ENCODE measurements at regions not wholly inside any gene's neighbourhood (a gene's known extent, or its start where the extent isn't known, plus 50 kb on each side); places are given as distances from the start of the nearest gene placed in this dataset.
A peak's percentile ranks its signal among the peaks of the same experiment; 100 is the strongest.
"Not testable (repeated sequence)": the region's sequence is repeated elsewhere in the genome, so short reads cannot be mapped to it uniquely, and the experiment has no call there.

GRCh38 chr11:23314162-23314561 is 453.9 kb upstream of the CCDC179 start:
- no peak overlapping the region for H3K27ac ChIP-seq
- no peak for DNase-seq (ENCODE audit: low read depth, low spot score)

- no peak overlapping the region for H3K27ac ChIP-seq
- no peak for DNase-seq (ENCODE audit: low read depth, low spot score)
Observed at GRCh38 chr11:23315286-23315685, 455.0 kb upstream of the CCDC179 start.

DNA sequence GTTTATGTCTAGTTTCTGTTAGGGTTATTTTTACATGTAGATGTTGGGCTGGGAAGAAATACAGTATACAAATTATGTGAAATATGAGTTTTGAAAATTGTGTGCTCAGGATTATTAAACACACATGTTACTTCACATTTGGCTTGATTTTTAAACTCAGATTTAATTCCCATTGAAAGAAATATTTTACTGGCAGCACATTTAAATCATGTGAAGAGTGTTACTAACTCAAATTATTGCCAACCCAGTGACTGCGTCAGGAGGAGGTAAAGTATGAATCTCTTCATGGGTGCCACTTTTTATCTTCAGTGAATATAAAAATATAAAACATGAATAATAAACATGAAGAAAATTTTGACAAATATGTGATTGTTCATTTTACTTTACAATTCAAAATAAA is 457.5 kb upstream of the CCDC179 start:
- no peak for DNase-seq (ENCODE audit: low read depth, low spot score)
- peak overlapping the region; percentile 72 for H3K27ac ChIP-seq

- H3K27ac ChIP-seq = peak overlapping the region; percentile 72
- DNase-seq (ENCODE audit: low read depth, low spot score) = peak; percentile 41
Observed at GRCh38 chr11:23318670-23319069, 458.4 kb upstream of the CCDC179 start.

- no peak for DNase-seq (ENCODE audit: low read depth, low spot score)
- H3K27ac ChIP-seq = no peak overlapping the region
Observed at GRCh38 chr11:23320131-23320530, 459.9 kb upstream of the CCDC179 start.

DNA sequence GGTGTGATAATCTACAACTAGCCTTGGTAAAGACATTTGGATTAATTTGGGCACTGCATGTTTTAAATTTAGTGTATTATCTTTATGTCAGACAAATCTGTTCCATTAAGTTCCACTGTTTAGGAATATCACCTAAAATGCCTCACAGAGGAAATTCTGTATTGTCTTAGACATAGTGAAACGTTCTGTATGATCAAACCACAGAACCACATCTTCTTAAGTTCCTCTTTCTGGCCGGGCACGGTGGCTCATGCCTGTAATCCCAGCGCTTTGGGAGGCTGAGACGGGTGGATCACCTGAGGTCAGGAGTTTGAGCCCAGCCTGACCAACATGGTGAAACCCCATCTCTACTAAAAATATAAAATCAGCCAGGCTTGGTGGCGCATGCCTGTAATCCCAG is 475.3 kb upstream of the CCDC179 start:
- not testable (repeated sequence) for DNase-seq (ENCODE audit: low read depth, low spot score); H3K27ac ChIP-seq

DNA sequence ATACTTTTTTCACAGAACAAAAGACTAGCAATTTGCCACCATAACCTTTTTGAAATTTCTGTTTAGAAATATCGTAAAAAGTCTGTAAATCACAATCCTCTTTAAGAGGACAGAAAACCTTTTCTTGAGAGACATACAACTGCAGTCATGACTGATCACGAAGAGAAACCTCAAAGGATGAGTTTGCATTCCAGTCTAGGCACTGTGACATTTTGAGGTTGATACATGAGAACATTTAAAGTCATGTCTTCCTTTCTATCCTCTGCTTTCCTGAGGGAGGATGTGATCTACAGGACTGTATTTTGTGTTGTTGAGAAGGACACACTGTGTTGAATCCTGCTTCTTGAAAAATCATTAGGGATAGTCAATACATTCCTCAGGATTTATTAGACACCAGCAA is 476.7 kb upstream of the CCDC179 start:
- no peak for DNase-seq (ENCODE audit: low read depth, low spot score)
- no peak overlapping the region for H3K27ac ChIP-seq

DNA sequence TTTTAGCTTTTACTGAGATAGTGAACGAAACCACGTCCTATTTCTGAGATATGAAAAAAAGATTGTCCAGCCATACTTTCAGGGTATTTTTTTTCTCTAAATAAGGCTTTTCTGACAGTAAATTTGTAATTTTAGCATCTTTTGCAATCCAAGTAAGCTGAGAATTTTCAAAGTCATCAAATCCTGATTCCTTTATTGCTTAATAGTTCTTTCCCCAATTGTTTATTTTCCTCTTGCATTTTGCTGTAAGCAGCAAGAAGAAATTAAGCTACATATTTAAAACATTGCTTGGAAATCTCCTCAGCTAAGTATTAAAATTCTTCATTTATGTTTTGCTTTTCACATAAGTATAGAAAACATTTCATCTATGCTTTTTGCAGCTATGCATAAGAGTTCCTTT is 493.3 kb upstream of the CCDC179 start:
- no peak for DNase-seq (ENCODE audit: low read depth, low spot score)

GRCh38 chr11:23359297-23359696 is 499.0 kb upstream of the CCDC179 start:
- DNase-seq (ENCODE audit: low read depth, low spot score) = peak; percentile 87
- H3K27ac ChIP-seq = peak overlapping the region; percentile 33

More for the DNA sequence above, 493.3 kb upstream of the CCDC179 start:
- H3K27ac ChIP-seq = no peak overlapping the region

GRCh38 chr11:23364076-23364475 is 503.8 kb upstream of the CCDC179 start:
- no peak overlapping the region for H3K27ac ChIP-seq
- peak; percentile 31 for DNase-seq (ENCODE audit: low read depth, low spot score)

- H3K27ac ChIP-seq = no peak overlapping the region
- peak; percentile 68 for DNase-seq (ENCODE audit: low read depth, low spot score)
Observed at GRCh38 chr11:23370580-23371275, 510.5 kb upstream of the CCDC179 start.

- no peak for DNase-seq (ENCODE audit: low read depth, low spot score)
- H3K27ac ChIP-seq = no peak overlapping the region
Observed at GRCh38 chr11:23377909-23378308, 517.6 kb upstream of the CCDC179 start.

GRCh38 chr11:23391031-23391430 is 530.8 kb upstream of the CCDC179 start:
- no peak overlapping the region for H3K27ac ChIP-seq
- no peak for DNase-seq (ENCODE audit: low read depth, low spot score)

GRCh38 chr11:23398052-23398451 is 537.8 kb upstream of the CCDC179 start:
- no peak overlapping the region for H3K27ac ChIP-seq
- no peak for DNase-seq (ENCODE audit: low read depth, low spot score)

GRCh38 chr11:23399995-23400394 is 539.7 kb upstream of the CCDC179 start:
- DNase-seq (ENCODE audit: low read depth, low spot score) = no peak
- H3K27ac ChIP-seq = no peak overlapping the region

GRCh38 chr11:23403210-23404185 is 543.2 kb upstream of the CCDC179 start:
- DNase-seq (ENCODE audit: low read depth, low spot score) = no peak
- no peak overlapping the region for H3K27ac ChIP-seq

DNA sequence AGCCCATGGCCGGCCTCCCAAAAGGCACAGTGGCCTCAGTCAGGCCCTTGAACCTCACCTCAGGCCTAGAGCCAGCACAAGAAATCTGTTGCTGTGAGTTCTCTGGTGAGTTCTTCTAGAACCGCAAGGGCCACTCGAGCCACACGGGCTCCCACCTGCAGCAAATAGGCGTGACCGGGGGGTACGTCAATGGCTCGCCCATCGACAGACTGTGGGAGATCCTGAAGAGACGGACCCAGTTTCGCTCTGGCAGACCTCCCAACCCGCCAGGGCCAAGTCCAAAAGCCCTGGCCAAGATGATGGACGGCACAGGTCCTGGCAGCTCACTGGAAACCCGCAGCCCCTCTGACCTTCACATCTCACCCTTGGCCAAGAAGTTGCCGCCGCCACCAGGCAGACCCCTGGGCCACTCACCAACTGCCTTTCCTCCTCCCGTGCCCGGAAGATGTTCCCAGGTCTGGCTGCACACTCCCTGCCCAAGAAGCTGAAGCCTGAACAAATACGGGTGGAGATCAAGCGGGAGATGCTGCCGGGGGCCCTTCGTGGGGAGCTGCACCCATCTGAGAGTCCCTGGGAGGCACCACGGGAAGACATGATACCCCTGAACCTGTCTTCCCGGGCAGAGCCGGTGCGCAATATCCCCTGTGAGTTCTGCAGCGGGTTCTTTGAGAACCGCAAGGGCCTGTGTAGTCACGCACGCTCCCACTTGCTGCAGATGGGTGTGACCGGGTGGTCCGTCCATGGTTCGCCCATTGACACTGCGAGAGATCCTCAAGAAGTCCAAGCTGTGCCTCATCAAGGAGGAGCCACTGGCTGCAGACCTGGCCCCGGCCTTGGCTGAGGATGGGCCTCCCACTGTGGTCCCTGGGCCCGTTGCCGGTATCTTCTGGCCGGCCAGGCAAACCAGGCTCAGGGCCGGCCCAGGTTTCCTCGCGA is 544.2 kb upstream of the CCDC179 start:
- DNase-seq (ENCODE audit: low read depth, low spot score) = no peak
- no peak overlapping the region for H3K27ac ChIP-seq

DNA sequence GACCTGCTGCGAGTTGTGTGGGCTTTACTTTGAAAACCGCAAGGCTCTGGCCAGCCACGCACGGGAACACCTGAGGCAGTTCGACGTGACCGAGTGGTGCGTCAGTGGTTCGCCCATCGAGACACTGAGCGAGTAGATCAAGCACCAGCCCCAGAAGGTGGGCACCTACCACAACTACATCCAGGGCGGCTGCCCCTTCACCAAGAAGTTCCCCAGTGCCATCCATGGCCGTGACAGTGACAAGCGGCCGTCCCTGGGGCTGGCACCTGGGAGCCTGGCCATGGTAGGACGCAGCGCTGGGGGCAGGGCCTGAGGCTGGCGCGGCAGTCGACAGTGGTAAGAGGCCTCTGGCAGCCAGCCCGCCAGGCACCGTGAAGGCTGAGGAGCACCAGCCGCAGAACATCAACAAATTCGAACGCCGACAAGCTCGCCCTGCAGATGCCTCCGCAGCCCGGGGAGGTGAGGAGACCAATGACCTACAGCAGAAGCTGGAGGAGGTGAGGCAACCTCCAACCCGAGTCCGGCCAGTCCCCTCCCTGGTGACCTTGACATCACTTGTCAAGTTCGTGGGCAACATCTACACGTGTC is 545.2 kb upstream of the CCDC179 start:
- H3K27ac ChIP-seq = no peak overlapping the region
- DNase-seq (ENCODE audit: low read depth, low spot score) = no peak

DNA sequence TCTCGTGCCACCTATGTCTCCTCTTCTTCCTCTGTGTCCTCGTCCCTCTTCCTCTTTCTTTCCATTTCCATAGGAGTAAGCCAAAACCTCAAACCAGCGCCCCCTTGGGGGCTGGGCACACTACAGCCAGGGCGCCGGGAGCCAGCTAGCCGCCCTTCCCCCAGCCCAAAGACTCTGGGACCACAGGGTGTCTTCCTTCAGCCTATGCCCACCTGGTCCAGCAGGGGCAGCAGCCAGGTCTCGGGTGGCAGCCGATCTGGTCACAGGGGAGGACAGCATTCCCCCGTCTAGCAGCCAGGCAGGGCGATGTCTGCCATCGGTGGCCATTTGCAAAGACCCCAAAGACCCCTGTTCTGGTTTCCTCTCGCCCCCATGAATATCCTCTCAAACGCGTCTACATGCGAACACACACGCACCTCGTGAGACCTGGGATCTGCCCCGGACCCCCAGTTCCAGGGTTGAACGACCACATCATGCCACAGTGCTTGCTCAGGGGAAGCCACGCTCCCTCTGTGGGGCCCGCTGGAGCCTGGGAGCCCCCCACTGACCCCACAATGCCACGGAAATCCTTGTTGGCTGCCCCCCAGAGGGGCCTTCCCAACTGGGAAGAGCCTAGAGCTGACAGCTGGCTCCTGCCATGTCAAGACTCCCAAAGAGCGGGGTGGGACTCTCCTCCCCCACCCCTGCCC is 546.0 kb upstream of the CCDC179 start:
- H3K27ac ChIP-seq = no peak overlapping the region
- DNase-seq (ENCODE audit: low read depth, low spot score) = no peak

All from epithelial cell of prostate (primary cell).